PFSK-1 (cell line): ENCODE measurements at regions not wholly inside any gene's neighbourhood (a gene's known extent, or its start where the extent isn't known, plus 50 kb on each side); places are given as distances from the start of the nearest gene placed in this dataset.

Source experiments
- POLR2AphosphoS5 ChIP-seq: IDR thresholded peaks from 2 replicates; pipeline ENCODE4 v1.6.1; 2012; ENCODE audit warnings: low read depth, mild to moderate bottlenecking, control low read depth, low read length, moderate library complexity
- SIN3A ChIP-seq: IDR thresholded peaks from 2 replicates; pipeline ENCODE4 v1.6.1; 2012; ENCODE audit warnings: mild to moderate bottlenecking, low read length, moderate library complexity, borderline replicate concordance; ENCODE audit not compliant: insufficient read depth
- TAF1 ChIP-seq: IDR thresholded peaks from 2 replicates; pipeline ENCODE4 v1.6.1; 2012; ENCODE audit warnings: low read length, control low read depth, borderline replicate concordance; ENCODE audit not compliant: insufficient read depth

GRCh38 chr10:64265961-64266360 lies 744.8 kb downstream of the REEP3 start:
- TF ChIP-seq SIN3A (no peak), POLR2AphosphoS5 (no peak), TAF1 (no peak)
